ENCODE measurements at regions not wholly inside any gene's neighbourhood (a gene's known extent, or its start where the extent isn't known, plus 50 kb on each side); places are given as distances from the start of the nearest gene placed in this dataset.
"Not testable (repeated sequence)": the region's sequence is repeated elsewhere in the genome, so short reads cannot be mapped to it uniquely, and the experiment has no call there.

DNA sequence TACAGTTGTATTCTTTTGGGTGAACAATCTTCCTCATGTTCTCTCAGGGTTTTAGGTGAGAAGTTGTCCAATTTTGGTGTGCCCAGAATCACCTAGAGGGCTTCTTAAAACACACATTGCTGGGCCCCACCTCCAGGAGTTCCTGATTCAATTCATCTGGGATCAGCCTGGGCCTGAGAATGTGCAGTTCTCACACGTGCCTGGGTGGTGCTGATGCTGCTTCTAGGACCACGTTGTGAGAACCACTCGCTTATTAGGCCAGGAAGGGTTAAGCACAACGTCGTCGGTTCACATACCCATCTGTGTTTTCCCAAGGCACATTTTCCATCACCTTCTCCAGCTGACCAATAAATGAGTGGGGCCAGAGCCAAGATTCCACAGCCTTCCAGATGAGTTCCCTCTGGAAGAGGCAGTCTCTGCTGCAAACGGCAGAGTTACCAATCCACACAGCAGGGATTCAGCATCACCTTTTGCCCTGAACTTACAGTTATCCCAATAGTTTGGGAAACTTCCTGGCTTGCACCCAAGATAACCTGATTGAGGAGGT, 277.7 kb upstream of the HNRNPA3 start:
- no peak for DNase-seq

GRCh38 chr2:176935543-176936102, 277.0 kb upstream of the HNRNPA3 start:
- no peak overlapping the region for H3K4me3 ChIP-seq (ENCODE audit: low read depth, low read length)
- H3K27ac ChIP-seq = no peak overlapping the region
- H3K36me3 ChIP-seq = no peaks in the 10 kb centered on the region
- peaks cover 3% of the 10 kb centered on the region for H3K27me3 ChIP-seq (ENCODE audit: insufficient read depth, low read depth, severe bottlenecking)
- H3K9me3 ChIP-seq (ENCODE audit: severe bottlenecking) = no peaks in the 10 kb centered on the region
- no peak for TF ChIP-seq CTCF (IDR thresholded peaks at IDR 0.05; ENCODE audit: low read depth, low read length)
- DNase-seq = no peak

More for the DNA sequence above, 277.7 kb upstream of the HNRNPA3 start:
- no peak for TF ChIP-seq CTCF (IDR thresholded peaks at IDR 0.05; ENCODE audit: low read depth, low read length)
- no peaks in the 10 kb centered on the region for H3K36me3 ChIP-seq
- H3K27me3 ChIP-seq (ENCODE audit: insufficient read depth, low read depth, severe bottlenecking) = peaks cover 3% of the 10 kb centered on the region
- H3K27ac ChIP-seq = no peak overlapping the region
- H3K4me3 ChIP-seq (ENCODE audit: low read depth, low read length) = no peak overlapping the region
- no peaks in the 10 kb centered on the region for H3K9me3 ChIP-seq (ENCODE audit: severe bottlenecking)

GRCh38 chr2:176936410-176936809, 276.2 kb upstream of the HNRNPA3 start:
- H3K9me3 ChIP-seq (ENCODE audit: severe bottlenecking) = no peaks in the 10 kb centered on the region
- DNase-seq = no peak
- no peak for TF ChIP-seq CTCF (IDR thresholded peaks at IDR 0.05; ENCODE audit: low read depth, low read length)
- no peak overlapping the region for H3K27ac ChIP-seq
- no peaks in the 10 kb centered on the region for H3K36me3 ChIP-seq
- peaks cover 3% of the 10 kb centered on the region for H3K27me3 ChIP-seq (ENCODE audit: insufficient read depth, low read depth, severe bottlenecking)
- H3K4me3 ChIP-seq (ENCODE audit: low read depth, low read length) = no peak overlapping the region

GRCh38 chr2:176944998-176945397, 267.6 kb upstream of the HNRNPA3 start:
- Histone ChIP-seq H3K27me3 (ENCODE audit: insufficient read depth, low read depth, severe bottlenecking) (no peaks in the 10 kb centered on the region), H3K4me3 (ENCODE audit: low read depth, low read length) (no peak overlapping the region), H3K27ac (no peak overlapping the region), H3K36me3 (no peaks in the 10 kb centered on the region), H3K9me3 (ENCODE audit: severe bottlenecking) (no peaks in the 10 kb centered on the region)
- no peak for TF ChIP-seq CTCF (IDR thresholded peaks at IDR 0.05; ENCODE audit: low read depth, low read length)
- DNase-seq = no peak

DNA sequence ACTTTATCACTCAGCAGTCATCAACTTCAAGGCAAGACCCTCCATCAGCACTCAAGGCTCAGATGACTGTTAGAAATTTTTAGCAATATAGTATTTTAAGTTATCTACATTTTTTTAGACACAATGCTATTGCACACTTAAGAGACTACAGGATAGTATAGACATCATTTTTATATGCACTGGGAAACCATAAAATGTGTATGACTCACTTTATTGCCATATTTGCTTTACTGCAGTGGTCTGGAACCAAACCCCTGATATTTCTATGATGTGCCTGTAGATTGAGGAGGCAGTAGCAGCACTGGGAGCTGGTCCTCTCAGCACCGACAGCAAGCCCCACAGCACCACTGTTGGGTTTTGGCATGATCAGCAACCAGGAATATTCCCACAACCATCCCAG, 264.8 kb upstream of the HNRNPA3 start:
- no peaks in the 10 kb centered on the region for H3K9me3 ChIP-seq (ENCODE audit: severe bottlenecking)
- DNase-seq = no peak
- H3K36me3 ChIP-seq = no peaks in the 10 kb centered on the region
- no peak overlapping the region for H3K4me3 ChIP-seq (ENCODE audit: low read depth, low read length)
- H3K27me3 ChIP-seq (ENCODE audit: insufficient read depth, low read depth, severe bottlenecking) = no peaks in the 10 kb centered on the region
- TF ChIP-seq CTCF (IDR thresholded peaks at IDR 0.05; ENCODE audit: low read depth, low read length) = no peak
- no peak overlapping the region for H3K27ac ChIP-seq

DNA sequence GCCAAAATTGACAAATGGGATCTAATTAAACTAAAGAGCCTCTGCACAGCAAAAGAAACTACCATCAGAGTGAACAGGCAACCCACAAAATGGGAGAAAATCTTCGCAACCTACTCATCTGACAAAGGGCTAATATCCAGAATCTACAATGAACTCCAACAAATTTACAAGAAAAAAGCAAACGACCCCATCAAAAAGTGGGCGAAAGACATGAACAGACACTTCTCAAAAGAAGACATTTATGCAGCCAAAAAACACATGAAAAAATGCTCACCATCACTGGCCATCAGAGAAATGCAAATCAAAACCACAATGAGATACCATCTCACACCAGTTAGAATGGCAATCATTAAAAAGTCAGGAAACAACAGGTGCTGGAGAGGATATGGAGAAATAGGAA, 261.4 kb upstream of the HNRNPA3 start:
- not testable (repeated sequence) for H3K36me3 ChIP-seq; DNase-seq; H3K27me3 ChIP-seq (ENCODE audit: insufficient read depth, low read depth, severe bottlenecking); H3K4me3 ChIP-seq (ENCODE audit: low read depth, low read length); H3K9me3 ChIP-seq (ENCODE audit: severe bottlenecking); H3K27ac ChIP-seq

Data from WERI-Rb-1 (cell line).